HT-29 (cell line): ENCODE measurements at regions not wholly inside any gene's neighbourhood (a gene's known extent, or its start where the extent isn't known, plus 50 kb on each side); places are given as distances from the start of the nearest gene placed in this dataset. TPM values are rescaled to one million over a fixed set of nuclear protein-coding genes. Genes with fewer than 3 reads are reported as not detected.
"Not testable (repeated sequence)": the region's sequence is repeated elsewhere in the genome, so short reads cannot be mapped to it uniquely, and the experiment has no call there.

Source experiments
- DNase-seq: peaks from one replicate; pipeline ENCODE4 v3.0.0-alpha.2; 2015; ENCODE audit warnings: low spot score
- small RNA-seq: library from RNA; depleted of rRNA; stranded (forward); fragments of <200 nt; gene quantifications from one replicate; pipeline ENCODE3, GENCODE V24; 2014

GRCh38 chr1:120664376-120665249 lies 59.1 kb upstream of the NBPF26 start:
- not testable (repeated sequence) for DNase-seq

DNA sequence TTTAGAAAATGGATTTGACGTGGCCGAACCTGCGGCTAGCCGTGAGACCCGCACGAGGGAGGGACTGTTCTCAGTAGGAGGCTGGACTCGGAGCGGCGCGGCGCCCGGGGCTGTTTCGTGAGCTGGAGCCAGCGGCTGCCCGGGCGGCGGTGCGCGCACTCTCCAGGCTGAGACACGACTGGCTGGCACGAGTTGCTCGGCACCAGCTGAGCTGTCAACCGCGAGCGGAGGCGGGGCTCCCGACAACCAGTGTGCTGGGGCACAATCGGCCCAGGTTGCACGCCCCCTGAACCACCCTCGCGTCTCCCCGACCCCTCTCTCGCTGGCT lies 58.5 kb upstream of the NBPF26 start:
- not testable (repeated sequence) for DNase-seq

DNA sequence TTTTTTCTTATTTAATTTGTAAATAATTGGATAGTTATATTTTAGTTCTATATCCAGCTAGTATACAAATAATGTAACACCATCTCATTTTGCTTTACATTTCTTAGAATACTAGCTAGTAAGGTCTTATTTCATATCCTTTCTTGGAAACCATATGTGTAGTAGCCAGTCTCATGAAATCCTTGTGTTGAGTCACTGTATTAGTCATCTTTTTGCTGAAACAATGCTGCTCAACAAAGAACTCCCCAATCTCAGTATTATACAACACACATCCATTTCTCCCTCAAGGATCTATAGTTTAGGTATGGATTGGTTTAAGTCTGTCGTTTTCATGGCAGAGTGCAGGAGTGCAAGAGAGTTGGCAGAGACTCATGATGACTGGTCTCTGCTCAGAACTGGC lies 55.6 kb upstream of the NBPF26 start:
- DNase-seq, result not testable (repeated sequence)

Small RNAs in the stretch of these regions (small RNA-seq; reads per million reads assigned to genes)
- gene RF00004, result not detected
